ENCODE measurements at regions not wholly inside any gene's neighbourhood (a gene's known extent, or its start where the extent isn't known, plus 50 kb on each side); places are given as distances from the start of the nearest gene placed in this dataset.
A peak's percentile ranks its signal among the peaks of the same experiment; 100 is the strongest.
"Not testable (repeated sequence)": the region's sequence is repeated elsewhere in the genome, so short reads cannot be mapped to it uniquely, and the experiment has no call there.

- H3K36me3 Mint-ChIP-seq (ENCODE audit: low read depth): no peaks in the 10 kb centered on the region
Measured at GRCh38 chr2:147424766-147425165, 420.1 kb upstream of the ACVR2A start.

GRCh38 chr2:147420947-147421675 lies 423.7 kb upstream of the ACVR2A start:
- Mint-ChIP-seq H3K27me3 (no peaks in the 10 kb centered on the region), H3K27ac (no peak overlapping the region)
- intact Hi-C loops (cut with micrococcal nuclease): no loop called here

More at GRCh38 chr2:147424766-147425165, 420.1 kb upstream of the ACVR2A start:
- Mint-ChIP-seq H3K27me3 (no peaks in the 10 kb centered on the region), H3K4me3 (no peak overlapping the region), H3K9me3 (peaks cover 11% of the 10 kb centered on the region), H3K4me1 (no peaks in the 10 kb centered on the region), H3K27ac (no peak overlapping the region)
- intact Hi-C loops (cut with micrococcal nuclease): no loop called here
- DNase-seq: no peak

GRCh38 chr2:147420517-147420916 lies 424.3 kb upstream of the ACVR2A start:
- peaks cover 25% of the 10 kb centered on the region for H3K9me3 Mint-ChIP-seq
- intact Hi-C loops (cut with micrococcal nuclease): no loop called here
- no peaks in the 10 kb centered on the region for H3K36me3 Mint-ChIP-seq (ENCODE audit: low read depth)
- H3K27me3 Mint-ChIP-seq: no peaks in the 10 kb centered on the region
- H3K4me1 Mint-ChIP-seq: peaks cover 2% of the 10 kb centered on the region
- DNase-seq: no peak
- no peak overlapping the region for H3K27ac Mint-ChIP-seq
- H3K4me3 Mint-ChIP-seq: no peak overlapping the region

More at GRCh38 chr2:147420947-147421675, 423.7 kb upstream of the ACVR2A start:
- DNase-seq: no peak
- Mint-ChIP-seq H3K4me1 (peaks cover 2% of the 10 kb centered on the region), H3K4me3 (no peak overlapping the region), H3K9me3 (peaks cover 25% of the 10 kb centered on the region), H3K36me3 (ENCODE audit: low read depth) (no peaks in the 10 kb centered on the region)

GRCh38 chr2:147416099-147416498 lies 428.7 kb upstream of the ACVR2A start:
- intact Hi-C loops (cut with micrococcal nuclease): no loop called here
- Mint-ChIP-seq H3K27ac (peak overlapping the region; percentile 8), H3K9me3 (peaks cover 45% of the 10 kb centered on the region)

GRCh38 chr2:147414656-147415055 lies 430.2 kb upstream of the ACVR2A start:
- DNase-seq; H3K36me3 Mint-ChIP-seq (ENCODE audit: low read depth); H3K4me1 Mint-ChIP-seq; intact Hi-C loops (cut with micrococcal nuclease); H3K27me3 Mint-ChIP-seq; H3K27ac Mint-ChIP-seq; H3K4me3 Mint-ChIP-seq: not testable (repeated sequence)
- H3K9me3 Mint-ChIP-seq: peaks cover 45% of the 10 kb centered on the region

More at GRCh38 chr2:147416099-147416498, 428.7 kb upstream of the ACVR2A start:
- Mint-ChIP-seq H3K4me3 (no peak overlapping the region), H3K4me1 (peaks cover 7% of the 10 kb centered on the region), H3K27me3 (peaks cover 3% of the 10 kb centered on the region), H3K36me3 (ENCODE audit: low read depth) (no peaks in the 10 kb centered on the region)
- no peak for DNase-seq

- H3K27me3 Mint-ChIP-seq: peaks cover 5% of the 10 kb centered on the region
- peaks cover 24% of the 10 kb centered on the region for H3K9me3 Mint-ChIP-seq
- H3K36me3 Mint-ChIP-seq (ENCODE audit: low read depth): no peaks in the 10 kb centered on the region
- peaks cover 3% of the 10 kb centered on the region for H3K4me1 Mint-ChIP-seq
- H3K4me3 Mint-ChIP-seq: no peak overlapping the region
- no peak for DNase-seq
- intact Hi-C loops (cut with micrococcal nuclease): no loop called here
- no peak overlapping the region for H3K27ac Mint-ChIP-seq
Measured at GRCh38 chr2:147408357-147408756, 436.5 kb upstream of the ACVR2A start.

- peaks cover 3% of the 10 kb centered on the region for H3K9me3 Mint-ChIP-seq
- no peak overlapping the region for H3K4me3 Mint-ChIP-seq
- intact Hi-C loops (cut with micrococcal nuclease): no loop called here
- H3K27me3 Mint-ChIP-seq: peaks cover 9% of the 10 kb centered on the region
- no peak overlapping the region for H3K27ac Mint-ChIP-seq
- no peak for DNase-seq
- peaks cover 3% of the 10 kb centered on the region for H3K4me1 Mint-ChIP-seq
- no peaks in the 10 kb centered on the region for H3K36me3 Mint-ChIP-seq (ENCODE audit: low read depth)
Measured at GRCh38 chr2:147405651-147406050, 439.2 kb upstream of the ACVR2A start.

GRCh38 chr2:147398996-147399395 lies 445.8 kb upstream of the ACVR2A start:
- H3K4me1 Mint-ChIP-seq: no peaks in the 10 kb centered on the region
- DNase-seq: no peak
- no peak overlapping the region for H3K4me3 Mint-ChIP-seq
- H3K27me3 Mint-ChIP-seq: peaks cover 11% of the 10 kb centered on the region
- intact Hi-C loops (cut with micrococcal nuclease): no loop called here
- H3K27ac Mint-ChIP-seq: no peak overlapping the region
- peaks cover 5% of the 10 kb centered on the region for H3K9me3 Mint-ChIP-seq
- no peaks in the 10 kb centered on the region for H3K36me3 Mint-ChIP-seq (ENCODE audit: low read depth)

GRCh38 chr2:147398301-147398700 lies 446.5 kb upstream of the ACVR2A start:
- Mint-ChIP-seq H3K36me3 (ENCODE audit: low read depth) (no peaks in the 10 kb centered on the region), H3K4me1 (no peaks in the 10 kb centered on the region), H3K27me3 (peaks cover 10% of the 10 kb centered on the region), H3K27ac (no peak overlapping the region), H3K4me3 (no peak overlapping the region), H3K9me3 (peaks cover 10% of the 10 kb centered on the region)
- intact Hi-C loops (cut with micrococcal nuclease): no loop called here
- no peak for DNase-seq

GRCh38 chr2:147396890-147397289 lies 447.9 kb upstream of the ACVR2A start:
- Mint-ChIP-seq H3K9me3 (peaks cover 10% of the 10 kb centered on the region), H3K36me3 (ENCODE audit: low read depth) (no peaks in the 10 kb centered on the region), H3K4me3 (no peak overlapping the region), H3K27ac (no peak overlapping the region), H3K27me3 (peaks cover 10% of the 10 kb centered on the region), H3K4me1 (no peaks in the 10 kb centered on the region)
- intact Hi-C loops (cut with micrococcal nuclease): no loop called here
- no peak for DNase-seq

GRCh38 chr2:147394179-147394790 lies 450.5 kb upstream of the ACVR2A start:
- H3K27me3 Mint-ChIP-seq: peaks cover 2% of the 10 kb centered on the region

GRCh38 chr2:147392180-147392579 lies 452.6 kb upstream of the ACVR2A start:
- peaks cover 6% of the 10 kb centered on the region for H3K27me3 Mint-ChIP-seq
- peaks cover 10% of the 10 kb centered on the region for H3K9me3 Mint-ChIP-seq
- intact Hi-C loops (cut with micrococcal nuclease): no loop called here
- DNase-seq: no peak
- H3K27ac Mint-ChIP-seq: no peak overlapping the region
- no peak overlapping the region for H3K4me3 Mint-ChIP-seq
- H3K36me3 Mint-ChIP-seq (ENCODE audit: low read depth): no peaks in the 10 kb centered on the region
- H3K4me1 Mint-ChIP-seq: no peaks in the 10 kb centered on the region

More at GRCh38 chr2:147394179-147394790, 450.5 kb upstream of the ACVR2A start:
- DNase-seq: no peak
- intact Hi-C loops (cut with micrococcal nuclease): no loop called here
- peaks cover 10% of the 10 kb centered on the region for H3K9me3 Mint-ChIP-seq
- H3K36me3 Mint-ChIP-seq (ENCODE audit: low read depth): no peaks in the 10 kb centered on the region
- H3K27ac Mint-ChIP-seq: no peak overlapping the region
- no peak overlapping the region for H3K4me3 Mint-ChIP-seq
- H3K4me1 Mint-ChIP-seq: no peaks in the 10 kb centered on the region

GRCh38 chr2:147390475-147390874 lies 454.4 kb upstream of the ACVR2A start:
- intact Hi-C loops (cut with micrococcal nuclease): no loop called here

GRCh38 chr2:147389218-147389617 lies 455.6 kb upstream of the ACVR2A start:
- H3K9me3 Mint-ChIP-seq: peaks cover 7% of the 10 kb centered on the region
- H3K27me3 Mint-ChIP-seq: peaks cover 6% of the 10 kb centered on the region
- no peaks in the 10 kb centered on the region for H3K36me3 Mint-ChIP-seq (ENCODE audit: low read depth)
- no peak overlapping the region for H3K4me3 Mint-ChIP-seq
- intact Hi-C loops (cut with micrococcal nuclease): no loop called here
- H3K27ac Mint-ChIP-seq: no peak overlapping the region
- DNase-seq: no peak
- no peaks in the 10 kb centered on the region for H3K4me1 Mint-ChIP-seq

More at GRCh38 chr2:147390475-147390874, 454.4 kb upstream of the ACVR2A start:
- no peak for DNase-seq
- no peaks in the 10 kb centered on the region for H3K36me3 Mint-ChIP-seq (ENCODE audit: low read depth)
- H3K4me3 Mint-ChIP-seq: no peak overlapping the region
- H3K27ac Mint-ChIP-seq: no peak overlapping the region
- H3K4me1 Mint-ChIP-seq: no peaks in the 10 kb centered on the region
- peaks cover 7% of the 10 kb centered on the region for H3K9me3 Mint-ChIP-seq
- H3K27me3 Mint-ChIP-seq: peaks cover 6% of the 10 kb centered on the region
